Stomach (tissue), 4 donors: ENCODE measurements at regions not wholly inside any gene's neighbourhood (a gene's known extent, or its start where the extent isn't known, plus 50 kb on each side); places are given as distances from the start of the nearest gene placed in this dataset.
"Not testable (repeated sequence)": the region's sequence is repeated elsewhere in the genome, so short reads cannot be mapped to it uniquely, and the experiment has no call there.

Experiments used
- POLR2A ChIP-seq, 4 donors: fragments of 450-650 bp; IDR thresholded peaks; one replicate each; pipeline ENCODE4 v1.6.1; 2016; ENCODE audit warnings: antibody characterized with exemption in 4 of 4, control low read depth in 2 of 4, mild to moderate bottlenecking in 1 of 4, moderate library complexity in 1 of 4
- POLR2AphosphoS5 ChIP-seq, 3 donors: sonication (generic); formaldehyde crosslinking; IDR thresholded peaks; one replicate each; pipeline ENCODE4 v1.6.1; 2016; ENCODE audit warnings: antibody characterized with exemption in 3 of 3
- TF ChIP-seq, protein P1 (sequence below), 7 experiments: fragments of 450-650 bp in 4 of 7; fragments of 200-600 bp in 3 of 7; sonication (generic) in 3 of 7; IDR thresholded peaks; one replicate each; pipeline ENCODE4 v1.5.1; 2016 to 2019; ENCODE audit warnings: antibody characterized with exemption in 7 of 7, control low read depth in 2 of 7, mild to moderate bottlenecking in 1 of 7

DNA sequence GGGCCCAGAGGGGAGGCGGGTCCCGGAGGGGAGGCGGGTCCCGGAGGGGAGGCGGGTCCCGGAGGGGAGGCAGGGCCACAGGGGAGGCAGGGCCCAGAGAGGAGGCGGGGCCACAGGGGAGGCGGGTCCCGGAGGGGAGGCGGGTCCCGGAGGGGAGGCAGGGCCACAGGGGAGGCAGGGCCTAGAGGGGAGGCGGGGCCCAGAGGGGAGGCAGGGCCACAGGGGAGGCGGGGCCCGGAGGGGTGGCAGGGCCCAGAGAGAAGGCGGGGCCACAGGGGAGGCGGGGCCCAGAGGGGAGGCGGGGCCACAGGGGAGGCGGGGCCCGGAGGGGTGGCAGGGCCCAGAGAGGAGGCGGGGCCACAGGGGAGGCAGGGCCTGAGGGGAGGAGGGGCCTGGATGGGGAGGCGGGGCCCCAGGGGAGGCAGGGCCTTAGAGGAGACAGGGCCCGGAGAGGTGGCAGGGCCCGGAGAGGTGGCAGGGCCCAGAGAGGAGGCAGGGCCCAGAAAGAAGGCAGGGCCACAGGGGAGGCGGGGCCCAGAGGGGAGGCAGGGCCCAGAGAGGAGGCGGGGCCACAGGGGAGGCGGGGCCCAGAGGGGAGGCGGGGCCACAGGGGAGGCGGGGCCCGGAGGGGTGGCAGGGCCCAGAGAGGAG is 81.1 kb downstream of the YTHDF1 start:
- TF ChIP-seq, protein P1, sequence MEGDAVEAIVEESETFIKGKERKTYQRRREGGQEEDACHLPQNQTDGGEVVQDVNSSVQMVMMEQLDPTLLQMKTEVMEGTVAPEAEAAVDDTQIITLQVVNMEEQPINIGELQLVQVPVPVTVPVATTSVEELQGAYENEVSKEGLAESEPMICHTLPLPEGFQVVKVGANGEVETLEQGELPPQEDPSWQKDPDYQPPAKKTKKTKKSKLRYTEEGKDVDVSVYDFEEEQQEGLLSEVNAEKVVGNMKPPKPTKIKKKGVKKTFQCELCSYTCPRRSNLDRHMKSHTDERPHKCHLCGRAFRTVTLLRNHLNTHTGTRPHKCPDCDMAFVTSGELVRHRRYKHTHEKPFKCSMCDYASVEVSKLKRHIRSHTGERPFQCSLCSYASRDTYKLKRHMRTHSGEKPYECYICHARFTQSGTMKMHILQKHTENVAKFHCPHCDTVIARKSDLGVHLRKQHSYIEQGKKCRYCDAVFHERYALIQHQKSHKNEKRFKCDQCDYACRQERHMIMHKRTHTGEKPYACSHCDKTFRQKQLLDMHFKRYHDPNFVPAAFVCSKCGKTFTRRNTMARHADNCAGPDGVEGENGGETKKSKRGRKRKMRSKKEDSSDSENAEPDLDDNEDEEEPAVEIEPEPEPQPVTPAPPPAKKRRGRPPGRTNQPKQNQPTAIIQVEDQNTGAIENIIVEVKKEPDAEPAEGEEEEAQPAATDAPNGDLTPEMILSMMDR (IDR thresholded peaks at IDR 0.05), result not testable (repeated sequence)
- not testable (repeated sequence) for TF ChIP-seq POLR2A, POLR2AphosphoS5 (IDR thresholded peaks at IDR 0.05)
